AG09309 (cell line): ENCODE measurements at regions not wholly inside any gene's neighbourhood (a gene's known extent, or its start where the extent isn't known, plus 50 kb on each side); places are given as distances from the start of the nearest gene placed in this dataset.

Experiments
- DNase-seq: peaks from one replicate; pipeline ENCODE4 v3.0.0-alpha.2; 2010; ENCODE audit warnings: low read depth
- H3K4me3 ChIP-seq: 2 replicates; pipeline ENCODE4 v1.5.1; 2011; ENCODE audit warnings: mild to moderate bottlenecking, low read depth, low read length, moderate library complexity; ENCODE audit not compliant: control insufficient read depth
- CTCF ChIP-seq: IDR thresholded peaks from 2 replicates; pipeline ENCODE4 v1.5.1; 2011; ENCODE audit warnings: mild to moderate bottlenecking, low read depth, low read length, inconsistent platforms; ENCODE audit not compliant: insufficient read depth, control insufficient read depth; ENCODE audit errors: missing control alignments

- no peak overlapping the region for H3K4me3 ChIP-seq
- no peak for DNase-seq
- no peak for TF ChIP-seq CTCF
Measured at GRCh38 chr13:67498948-67499347, 268.8 kb upstream of the PCDH9 start.

GRCh38 chr13:67493835-67494234 is 263.7 kb upstream of the PCDH9 start:
- no peak overlapping the region for H3K4me3 ChIP-seq
- DNase-seq: no peak
- TF ChIP-seq CTCF: no peak

- no peak for TF ChIP-seq CTCF
- no peak overlapping the region for H3K4me3 ChIP-seq
- no peak for DNase-seq
Measured at GRCh38 chr13:67489016-67489415, 258.9 kb upstream of the PCDH9 start.

- DNase-seq: no peak
- no peak for TF ChIP-seq CTCF
- H3K4me3 ChIP-seq: no peak overlapping the region
Measured at GRCh38 chr13:67481445-67481844, 251.3 kb upstream of the PCDH9 start.

- TF ChIP-seq CTCF: no peak
- no peak for DNase-seq
Measured at GRCh38 chr13:67474115-67474514, 244.0 kb upstream of the PCDH9 start.

GRCh38 chr13:67469623-67470022 is 239.5 kb upstream of the PCDH9 start:
- no peak for TF ChIP-seq CTCF
- no peak overlapping the region for H3K4me3 ChIP-seq

More at GRCh38 chr13:67474115-67474514, 244.0 kb upstream of the PCDH9 start:
- H3K4me3 ChIP-seq: no peak overlapping the region

GRCh38 chr13:67466569-67466968 is 236.4 kb upstream of the PCDH9 start:
- no peak for DNase-seq
- H3K4me3 ChIP-seq: no peak overlapping the region
- TF ChIP-seq CTCF: no peak

More at GRCh38 chr13:67469623-67470022, 239.5 kb upstream of the PCDH9 start:
- DNase-seq: no peak
